IMR-90 (cell line): ENCODE measurements at regions not wholly inside any gene's neighbourhood (a gene's known extent, or its start where the extent isn't known, plus 50 kb on each side); places are given as distances from the start of the nearest gene placed in this dataset.

Experiments
- ATAC-seq: fragments of 200-7000 bp; cut with Tn5 transposase; 2 replicates; pipeline ENCODE4 v1.9.1; 2020; ENCODE audit warnings: low read depth, mild to moderate bottlenecking, moderate library complexity
- BruUV-seq: library from RNA; stranded (reverse); fragments of 400-500 nt; replicated peaks from 2 replicates; lab custom pipeline; 2021; lab: Mats Ljungman, UMichigan
- CTCF ChIA-PET: fragments of 300-600 bp; formaldehyde crosslinking; extraction: SDS; loops from one replicate; lab custom pipeline; 2021; ENCODE audit warnings: antibody characterized with exemption; lab: Yijun Ruan, JAX
- POLR2A ChIA-PET: fragments of 300-600 bp; sonication (Branson Sonifier 250); formaldehyde crosslinking; loops from one replicate; lab custom pipeline; 2022; ENCODE audit warnings: antibody characterized with exemption; ENCODE audit not compliant: unreplicated experiment; lab: Charles Lee
- DNase-seq: peaks from one replicate; pipeline ENCODE4 v3.0.0; 2013
- H2AFZ ChIP-seq: replicated peaks from 2 replicates; pipeline ENCODE3; 2013; ENCODE audit warnings: low read length, mild to moderate bottlenecking; ENCODE audit not compliant: poor library complexity
- H2AK5ac ChIP-seq: 2 replicates; pipeline ENCODE4 v1.6.1; 2013; ENCODE audit warnings: low read depth, low read length, inconsistent platforms
- H2AK9ac ChIP-seq: replicated peaks from 2 replicates; pipeline ENCODE3; 2013; ENCODE audit warnings: mild to moderate bottlenecking, low read depth, low read length, moderate library complexity; ENCODE audit not compliant: poor library complexity
- H2BK120ac ChIP-seq: 2 replicates; pipeline ENCODE4 v1.6.1; 2013; ENCODE audit warnings: low read depth, low read length, inconsistent platforms
- H2BK15ac ChIP-seq: 3 replicates; pipeline ENCODE4 v1.6.1; 2013; ENCODE audit warnings: low read depth, low read length, inconsistent platforms
- H2BK20ac ChIP-seq: 2 replicates; pipeline ENCODE4 v1.6.1; 2013; ENCODE audit warnings: low read depth, mild to moderate bottlenecking, inconsistent platforms, low read length, moderate library complexity
- H2BK5ac ChIP-seq: 2 replicates; pipeline ENCODE4 v1.6.1; 2013; ENCODE audit warnings: mild to moderate bottlenecking, low read depth, low read length, inconsistent platforms; ENCODE audit not compliant: poor library complexity, severe bottlenecking
- H3K14ac ChIP-seq: replicated peaks from 2 replicates; pipeline ENCODE4 v1.6.1; 2013; ENCODE audit warnings: low read depth, low read length, inconsistent platforms
- H3K18ac ChIP-seq: 2 replicates; pipeline ENCODE4 v1.6.1; 2013; ENCODE audit warnings: low read depth, low read length, control low read depth
- H3K23ac ChIP-seq: 2 replicates; pipeline ENCODE4 v1.6.1; 2013; ENCODE audit warnings: low read depth, low read length, inconsistent platforms
- H3K27ac ChIP-seq: 2 replicates; pipeline ENCODE4 v1.5.1; 2013; ENCODE audit warnings: mild to moderate bottlenecking, control low read depth, low read length; ENCODE audit not compliant: insufficient read depth
- H3K27me3 ChIP-seq: 2 replicates; pipeline ENCODE4 v1.6.1; 2013; ENCODE audit warnings: low read length; ENCODE audit not compliant: control insufficient read depth, insufficient read depth
- H3K36me3 ChIP-seq: 2 replicates; pipeline ENCODE4 v1.6.1; 2013; ENCODE audit warnings: low read length, mixed read lengths; ENCODE audit not compliant: control insufficient read depth, insufficient read depth
- H3K4ac ChIP-seq: 2 replicates; pipeline ENCODE4 v1.6.1; 2013; ENCODE audit warnings: low read depth, low read length, inconsistent platforms
- H3K4me1 ChIP-seq: 2 replicates; pipeline ENCODE4 v1.6.1; 2013; ENCODE audit warnings: low read length, mixed read lengths; ENCODE audit not compliant: control insufficient read depth, insufficient read depth
- H3K4me2 ChIP-seq: 2 replicates; pipeline ENCODE4 v1.6.1; 2013; ENCODE audit warnings: low read depth, mild to moderate bottlenecking, control low read depth, low read length, moderate library complexity
- H3K4me3 ChIP-seq: 2 replicates; pipeline ENCODE4 v1.5.1; 2013; ENCODE audit warnings: low read depth, mild to moderate bottlenecking, control low read depth, low read length, moderate library complexity; ENCODE audit not compliant: insufficient read depth
- H3K56ac ChIP-seq: 2 replicates; pipeline ENCODE4 v1.6.1; 2013; ENCODE audit warnings: low read length, inconsistent platforms; ENCODE audit not compliant: insufficient read depth; ENCODE audit errors: extremely low read depth
- H3K79me1 ChIP-seq, 2 experiments: 2 replicates each; pipeline ENCODE4 v1.6.1; 2013; ENCODE audit warnings: low read length in 2 of 2, inconsistent platforms in 1 of 2, low read depth in 1 of 2
- H3K9ac ChIP-seq: 2 replicates; pipeline ENCODE4 v1.6.1; 2013; ENCODE audit warnings: low read depth, low read length, control low read depth
- H3K9me1 ChIP-seq: 2 replicates; pipeline ENCODE4 v1.6.1; 2013; ENCODE audit warnings: low read length, inconsistent platforms; ENCODE audit not compliant: insufficient read depth
- H3K9me3 ChIP-seq: 2 replicates; pipeline ENCODE4 v1.6.1; 2013; ENCODE audit warnings: low read length; ENCODE audit not compliant: control insufficient read depth, insufficient read depth
- H4K20me1 ChIP-seq: 2 replicates; pipeline ENCODE4 v1.6.1; 2013; ENCODE audit warnings: low read length, inconsistent platforms; ENCODE audit not compliant: insufficient read depth
- H4K5ac ChIP-seq: 2 replicates; pipeline ENCODE4 v1.6.1; 2013; ENCODE audit warnings: mild to moderate bottlenecking, low read depth, low read length, control low read depth
- H4K8ac ChIP-seq, 2 experiments: 2 replicates each; pipeline ENCODE4 v1.6.1; 2013; ENCODE audit warnings: low read depth in 2 of 2, low read length in 2 of 2, control low read depth in 1 of 2, inconsistent platforms in 1 of 2
- H4K91ac ChIP-seq: 2 replicates; pipeline ENCODE4 v1.6.1; 2013; ENCODE audit warnings: low read depth, low read length, inconsistent platforms; ENCODE audit not compliant: insufficient read depth
- BHLHE40 ChIP-seq: fragments of 150-350 bp; IDR thresholded peaks from 2 replicates; pipeline ENCODE4 v1.6.1; 2016; ENCODE audit warnings: mild to moderate bottlenecking, low read depth, low read length
- CEBPB ChIP-seq: IDR thresholded peaks from 2 replicates; pipeline ENCODE4 v1.6.1; 2012; ENCODE audit warnings: low read depth, low read length, improper control_type of control experiment
- CHD1 ChIP-seq: IDR thresholded peaks from 2 replicates; pipeline ENCODE4 v1.6.1; 2012; ENCODE audit warnings: low read depth, low read length, improper control_type of control experiment
- FOS ChIP-seq: fragments of 150-350 bp; IDR thresholded peaks from 2 replicates; pipeline ENCODE4 v1.6.1; 2016; ENCODE audit warnings: low read depth, low read length
- MAFK ChIP-seq: IDR thresholded peaks from 2 replicates; pipeline ENCODE4 v1.6.1; 2012; ENCODE audit warnings: low read depth, low read length, improper control_type of control experiment
- MAZ ChIP-seq: IDR thresholded peaks from 2 replicates; pipeline ENCODE4 v1.6.1; 2012; ENCODE audit warnings: low read depth, mild to moderate bottlenecking, low read length, improper control_type of control experiment, moderate library complexity, borderline replicate concordance
- MXI1 ChIP-seq: IDR thresholded peaks from 2 replicates; pipeline ENCODE4 v1.6.1; 2012; ENCODE audit warnings: low read depth, mild to moderate bottlenecking, low read length, moderate library complexity, borderline replicate concordance
- NFE2L2 ChIP-seq: fragments of 150-350 bp; IDR thresholded peaks from 2 replicates; pipeline ENCODE4 v1.6.1; 2016; ENCODE audit warnings: low read depth, mild to moderate bottlenecking, low read length
- POLR2A ChIP-seq: IDR thresholded peaks from 2 replicates; pipeline ENCODE4 v1.6.1; 2012; ENCODE audit warnings: mild to moderate bottlenecking, low read depth, low read length
- RAD21 ChIP-seq: IDR thresholded peaks from 2 replicates; pipeline ENCODE4 v1.6.1; 2012; ENCODE audit warnings: low read length, improper control_type of control experiment
- RCOR1 ChIP-seq: IDR thresholded peaks from 2 replicates; pipeline ENCODE4 v1.6.1; 2012; ENCODE audit warnings: mild to moderate bottlenecking, low read length, improper control_type of control experiment; ENCODE audit not compliant: insufficient replicate concordance
- RFX5 ChIP-seq: IDR thresholded peaks from 2 replicates; pipeline ENCODE4 v1.8.0; 2012; ENCODE audit warnings: low read depth, mild to moderate bottlenecking, low read length, moderate library complexity
- SMC3 ChIP-seq: fragments of 150-350 bp; IDR thresholded peaks from 2 replicates; pipeline ENCODE4 v1.6.1; 2016; ENCODE audit warnings: low read depth, mild to moderate bottlenecking, antibody characterized with exemption, low read length, moderate library complexity
- USF2 ChIP-seq: fragments of 150-350 bp; IDR thresholded peaks from 2 replicates; pipeline ENCODE4 v1.6.1; 2017; ENCODE audit warnings: mild to moderate bottlenecking, antibody characterized with exemption, low read length, low read depth
- WGBS, 2 experiments: methylation state at CpG; one replicate each; pipeline versions ENCODE4 v1.1.5 to v1.1.7; 2013; ENCODE audit warnings: missing lambda C conversion rate in 2 of 2; ENCODE audit not compliant: insufficient read length in 1 of 2; ENCODE audit errors: extremely low coverage in 2 of 2; 5-methylcytosine and 5-hydroxymethylcytosine counted together
- dilution Hi-C: fragments of 300-500 bp; cut with HindIII; formaldehyde crosslinking; loops from one replicate; pipeline ENCODE4 v1.14.3; 2018; ENCODE audit warnings: low sequenced_read_pairs; ENCODE audit not compliant: unreplicated experiment
- in situ Hi-C: fragments of 300-500 bp; cut with MboI; formaldehyde crosslinking; loops from 3 replicates; pipeline ENCODE4 v1.14.3; 2019; ENCODE audit warnings: low sequenced_read_pairs, inconsistent platforms, mixed read lengths
- intact Hi-C: fragments of 100-400 bp; cut with micrococcal nuclease; formaldehyde crosslinking; loops from 2 replicates; pipeline ENCODE4 v1.10.0; 2022
- TF ChIP-seq, protein P1 (sequence below): conservative IDR thresholded peaks from 2 replicates; pipeline ENCODE4 v1.5.1; 2012; ENCODE audit warnings: mild to moderate bottlenecking, low read depth, low read length, improper control_type of control experiment
- TF ChIP-seq, protein P2 (sequence below): fragments of 150-350 bp; IDR thresholded peaks from 2 replicates; pipeline ENCODE4 v1.6.1; 2016; ENCODE audit warnings: low read depth, mild to moderate bottlenecking, low read length, moderate library complexity, borderline replicate concordance

DNA sequence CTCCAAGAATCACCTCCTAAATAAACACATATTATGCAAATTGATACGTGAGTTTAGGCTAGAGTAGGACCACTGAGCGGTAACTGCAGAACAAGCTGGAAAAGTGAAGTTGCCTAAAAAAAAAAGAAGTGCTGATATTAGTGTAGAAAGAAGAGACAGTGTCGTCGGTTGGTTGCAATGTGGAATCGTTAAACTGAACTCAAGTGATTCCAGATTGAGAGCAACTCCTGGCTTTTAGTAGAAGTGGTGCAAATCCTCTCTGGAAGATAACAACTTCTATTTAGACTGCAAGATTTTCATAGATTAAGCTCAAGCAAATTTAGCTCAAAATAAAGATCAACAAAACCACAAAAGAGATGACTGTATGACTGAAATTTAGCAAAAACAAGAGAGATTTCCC, 97.0 kb upstream of the PGR start:
- Histone ChIP-seq H2BK120ac (no peak overlapping the region), H3K18ac (no peak overlapping the region), H3K4me3 (no peak overlapping the region), H3K36me3 (no peaks in the 10 kb centered on the region), H2AFZ (no peak overlapping the region), H3K9me3 (peaks cover 9% of the 10 kb centered on the region), H2BK20ac (no peak overlapping the region), H2AK5ac (no peak overlapping the region), H3K4me2 (no peak overlapping the region), H3K27me3 (no peaks in the 10 kb centered on the region), H3K4ac (no peak overlapping the region), H3K23ac (no peak overlapping the region), H3K9me1 (no peaks in the 10 kb centered on the region), H3K9ac (no peak overlapping the region), H4K8ac (no peak overlapping the region), H3K14ac (no peak overlapping the region), H3K27ac (no peak overlapping the region), H2BK15ac (no peak overlapping the region), H4K20me1 (no peaks in the 10 kb centered on the region), H3K79me1 (no peaks in the 10 kb centered on the region), H2AK9ac (no peak overlapping the region), H4K5ac (no peak overlapping the region), H4K91ac (no peak overlapping the region), H3K56ac (no peak overlapping the region), H2BK5ac (no peak overlapping the region), H3K4me1 (no peaks in the 10 kb centered on the region)
- intact Hi-C loops (no loop called here), in situ Hi-C loops (no loop called here), dilution Hi-C loops (no loop called here)
- no TSS peak for BruUV-seq
- ATAC-seq (no peak), DNase-seq (no peak)
- TF ChIP-seq, protein P1, sequence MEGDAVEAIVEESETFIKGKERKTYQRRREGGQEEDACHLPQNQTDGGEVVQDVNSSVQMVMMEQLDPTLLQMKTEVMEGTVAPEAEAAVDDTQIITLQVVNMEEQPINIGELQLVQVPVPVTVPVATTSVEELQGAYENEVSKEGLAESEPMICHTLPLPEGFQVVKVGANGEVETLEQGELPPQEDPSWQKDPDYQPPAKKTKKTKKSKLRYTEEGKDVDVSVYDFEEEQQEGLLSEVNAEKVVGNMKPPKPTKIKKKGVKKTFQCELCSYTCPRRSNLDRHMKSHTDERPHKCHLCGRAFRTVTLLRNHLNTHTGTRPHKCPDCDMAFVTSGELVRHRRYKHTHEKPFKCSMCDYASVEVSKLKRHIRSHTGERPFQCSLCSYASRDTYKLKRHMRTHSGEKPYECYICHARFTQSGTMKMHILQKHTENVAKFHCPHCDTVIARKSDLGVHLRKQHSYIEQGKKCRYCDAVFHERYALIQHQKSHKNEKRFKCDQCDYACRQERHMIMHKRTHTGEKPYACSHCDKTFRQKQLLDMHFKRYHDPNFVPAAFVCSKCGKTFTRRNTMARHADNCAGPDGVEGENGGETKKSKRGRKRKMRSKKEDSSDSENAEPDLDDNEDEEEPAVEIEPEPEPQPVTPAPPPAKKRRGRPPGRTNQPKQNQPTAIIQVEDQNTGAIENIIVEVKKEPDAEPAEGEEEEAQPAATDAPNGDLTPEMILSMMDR, result no peak
- TF ChIP-seq BHLHE40, result no peak
- TF ChIP-seq RCOR1, result no peak
- TF ChIP-seq RFX5, result no peak
- no peak for TF ChIP-seq MAZ
- no peak for TF ChIP-seq CHD1
- no peak for TF ChIP-seq USF2
- no peak for TF ChIP-seq POLR2A
- no peak for TF ChIP-seq NFE2L2
- no peak for TF ChIP-seq FOS
- TF ChIP-seq MAFK, result no peak
- TF ChIP-seq SMC3, result no peak
- TF ChIP-seq, protein P2, sequence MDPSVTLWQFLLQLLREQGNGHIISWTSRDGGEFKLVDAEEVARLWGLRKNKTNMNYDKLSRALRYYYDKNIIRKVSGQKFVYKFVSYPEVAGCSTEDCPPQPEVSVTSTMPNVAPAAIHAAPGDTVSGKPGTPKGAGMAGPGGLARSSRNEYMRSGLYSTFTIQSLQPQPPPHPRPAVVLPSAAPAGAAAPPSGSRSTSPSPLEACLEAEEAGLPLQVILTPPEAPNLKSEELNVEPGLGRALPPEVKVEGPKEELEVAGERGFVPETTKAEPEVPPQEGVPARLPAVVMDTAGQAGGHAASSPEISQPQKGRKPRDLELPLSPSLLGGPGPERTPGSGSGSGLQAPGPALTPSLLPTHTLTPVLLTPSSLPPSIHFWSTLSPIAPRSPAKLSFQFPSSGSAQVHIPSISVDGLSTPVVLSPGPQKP, result no peak
- no peak for TF ChIP-seq RAD21
- no peak for TF ChIP-seq MXI1
- no peak for TF ChIP-seq CEBPB
- CTCF ChIA-PET, result no interaction called here
- WGBS, 2 experiments, result no CpG with 5 or more reads among the region's 5 CpGs
- POLR2A ChIA-PET, result interaction anchor here (0.7 kb wide), 1 partner anchor 1243 kb away, joined by 3 read pairs; no protein-coding TSS in a partner anchor
